Activated CD4-positive, alpha-beta memory T cell treated with anti-CD3 and anti-CD28 coated beads for 36 hours (primary cell): ENCODE measurements at regions not wholly inside any gene's neighbourhood (a gene's known extent, or its start where the extent isn't known, plus 50 kb on each side); places are given as distances from the start of the nearest gene placed in this dataset.

Source experiments
- CTCF ChIA-PET: fragments of 350-600 bp; sonication (Branson Sonifier 250); formaldehyde crosslinking; loops from one replicate; lab custom pipeline; 2021; ENCODE audit warnings: antibody characterized with exemption, inconsistent platforms; lab: Charles Lee
- POLR2A ChIA-PET: fragments of 350-600 bp; sonication (Branson Sonifier 250); formaldehyde crosslinking; loops from one replicate; lab custom pipeline; 2021; ENCODE audit warnings: antibody characterized with exemption; lab: Charles Lee
- DNase-seq: peaks from one replicate; pipeline ENCODE4 v3.0.0-alpha.2; 2020
- H3K27ac Mint-ChIP-seq: one replicate; pipeline ENCODE4 v1.8.0; 2021; ENCODE audit warnings: mixed read lengths
- H3K27me3 Mint-ChIP-seq: one replicate; pipeline ENCODE4 v1.8.0; 2021; ENCODE audit warnings: mixed read lengths
- H3K36me3 Mint-ChIP-seq: one replicate; pipeline ENCODE4 v1.8.0; 2021; ENCODE audit warnings: mixed read lengths
- H3K4me1 Mint-ChIP-seq: one replicate; pipeline ENCODE4 v1.8.0; 2021; ENCODE audit warnings: low read depth, mixed read lengths
- H3K4me3 Mint-ChIP-seq: one replicate; pipeline ENCODE4 v1.8.0; 2021; ENCODE audit warnings: mild to moderate bottlenecking, mixed read lengths
- H3K9me3 Mint-ChIP-seq: one replicate; pipeline ENCODE4 v1.8.0; 2021; ENCODE audit warnings: mixed read lengths
- intact Hi-C: fragments of 100-400 bp; cut with micrococcal nuclease; formaldehyde crosslinking; loops from one replicate; pipeline ENCODE4 v1.15.1; 2023

DNA sequence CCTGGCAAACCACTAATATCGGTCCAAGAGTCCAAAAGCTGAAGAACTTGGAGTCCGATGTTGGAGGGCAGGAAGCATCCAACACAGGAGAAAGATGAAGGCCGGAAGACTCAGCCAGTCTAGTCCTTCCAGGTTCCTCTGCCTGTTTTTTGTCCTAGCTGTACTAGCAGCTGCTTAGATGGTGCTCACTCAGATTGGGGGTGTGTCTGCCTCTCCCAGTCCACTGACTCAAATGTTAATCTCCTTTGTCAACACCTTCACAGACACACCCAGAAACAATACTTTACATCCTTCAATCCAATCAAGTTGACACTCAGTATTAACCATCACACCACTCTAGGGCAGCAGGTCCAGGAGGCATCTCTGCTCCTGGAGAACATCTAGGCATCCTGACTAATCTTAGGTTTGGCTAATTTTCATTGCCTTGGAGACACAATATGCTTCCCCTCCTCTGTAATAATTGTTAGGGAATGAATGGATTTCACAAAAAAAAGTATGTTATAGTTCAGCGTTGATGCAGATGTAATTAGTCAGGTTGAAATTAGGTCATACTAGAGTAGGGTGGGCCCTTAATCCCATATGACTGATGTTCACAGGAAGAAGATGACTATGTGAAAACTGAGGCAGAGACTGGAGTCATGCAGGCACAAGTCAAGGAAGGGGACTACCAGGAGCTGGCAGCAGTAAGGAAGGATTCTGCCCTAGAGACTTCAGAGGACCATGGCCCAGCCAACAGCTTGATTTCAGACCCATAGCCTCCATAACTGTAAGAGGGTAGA, 183.4 kb downstream of the RBM26 start:
- intact Hi-C loops: no loop called here
- Mint-ChIP-seq H3K27me3 (peaks cover 10% of the 10 kb centered on the region), H3K4me3 (no peak overlapping the region), H3K36me3 (no peaks in the 10 kb centered on the region), H3K9me3 (no peaks in the 10 kb centered on the region), H3K27ac (no peak overlapping the region), H3K4me1 (no peaks in the 10 kb centered on the region)
- POLR2A ChIA-PET: no interaction called here
- CTCF ChIA-PET: no interaction called here
- no peak for DNase-seq

- Mint-ChIP-seq H3K27ac (no peak overlapping the region), H3K4me3 (no peak overlapping the region), H3K36me3 (no peaks in the 10 kb centered on the region), H3K27me3 (peaks cover 12% of the 10 kb centered on the region), H3K4me1 (no peaks in the 10 kb centered on the region), H3K9me3 (no peaks in the 10 kb centered on the region)
- ChIA-PET CTCF (no interaction called here), POLR2A (no interaction called here)
- no peak for DNase-seq
- intact Hi-C loops: no loop called here
These were observed 193.9 kb downstream of the RBM26 start for GRCh38 chr13:79212064-79212619.

- POLR2A ChIA-PET: no interaction called here
- CTCF ChIA-PET: no interaction called here
- no peaks in the 10 kb centered on the region for H3K9me3 Mint-ChIP-seq
- no peak overlapping the region for H3K27ac Mint-ChIP-seq
- no peaks in the 10 kb centered on the region for H3K4me1 Mint-ChIP-seq
- intact Hi-C loops: no loop called here
- no peaks in the 10 kb centered on the region for H3K36me3 Mint-ChIP-seq
- peaks cover 7% of the 10 kb centered on the region for H3K27me3 Mint-ChIP-seq
- H3K4me3 Mint-ChIP-seq: no peak overlapping the region
- DNase-seq: no peak
These were observed 194.7 kb downstream of the RBM26 start for GRCh38 chr13:79211377-79211776.

GRCh38 chr13:79197933-79198332, 208.1 kb downstream of the RBM26 start:
- intact Hi-C loops: no loop called here
- Mint-ChIP-seq H3K27ac (no peak overlapping the region), H3K9me3 (peaks cover 6% of the 10 kb centered on the region), H3K4me3 (no peak overlapping the region), H3K4me1 (peaks cover 33% of the 10 kb centered on the region), H3K36me3 (no peaks in the 10 kb centered on the region), H3K27me3 (no peaks in the 10 kb centered on the region)
- CTCF ChIA-PET: no interaction called here
- no peak for DNase-seq
- POLR2A ChIA-PET: no interaction called here

DNA sequence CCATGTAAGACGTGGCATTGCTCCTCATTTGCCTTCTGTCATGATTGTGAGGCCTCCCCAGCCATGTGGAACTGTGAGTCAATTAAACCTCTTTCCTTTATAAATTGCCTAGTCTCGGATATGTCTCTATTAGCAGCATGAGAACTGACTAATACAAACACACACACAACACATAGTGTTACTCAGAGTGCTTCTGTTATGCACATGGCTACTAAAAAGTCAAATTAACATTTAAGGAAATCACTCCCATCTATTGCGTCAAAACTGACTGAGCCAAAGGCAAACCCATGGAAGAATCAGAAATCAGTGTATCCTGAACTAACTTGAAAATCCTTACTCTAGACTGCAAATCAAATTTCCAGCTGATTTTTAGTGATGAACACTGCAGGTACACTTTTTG, 209.2 kb downstream of the RBM26 start:
- Mint-ChIP-seq H3K4me3 (no peak overlapping the region), H3K4me1 (peaks cover 38% of the 10 kb centered on the region), H3K27ac (no peak overlapping the region), H3K27me3 (no peaks in the 10 kb centered on the region), H3K36me3 (no peaks in the 10 kb centered on the region), H3K9me3 (peaks cover 6% of the 10 kb centered on the region)
- intact Hi-C loops: no loop called here
- ChIA-PET CTCF (no interaction called here), POLR2A (no interaction called here)
- no peak for DNase-seq

DNA sequence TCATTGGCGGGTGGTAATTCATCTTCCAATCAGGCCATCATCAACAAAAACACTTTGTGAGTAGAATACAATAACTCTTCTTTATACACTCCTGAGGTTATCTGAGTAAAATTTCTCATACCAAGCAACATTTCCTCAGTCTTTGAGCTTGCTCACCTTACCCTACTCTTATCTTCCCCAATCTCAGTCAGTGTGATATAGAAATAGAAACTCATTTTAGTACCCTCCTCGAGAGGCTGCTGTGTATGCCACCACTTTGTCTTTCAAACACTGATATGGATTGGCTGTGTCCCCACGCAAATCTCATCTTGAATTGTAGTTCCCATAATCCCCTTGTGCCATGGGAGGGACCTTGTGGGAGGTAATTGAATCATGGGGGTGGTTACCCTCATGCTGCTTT, 209.7 kb downstream of the RBM26 start:
- peaks cover 6% of the 10 kb centered on the region for H3K9me3 Mint-ChIP-seq
- POLR2A ChIA-PET: no interaction called here
- H3K36me3 Mint-ChIP-seq: no peaks in the 10 kb centered on the region
- peaks cover 38% of the 10 kb centered on the region for H3K4me1 Mint-ChIP-seq
- no peak overlapping the region for H3K27ac Mint-ChIP-seq
- no peaks in the 10 kb centered on the region for H3K27me3 Mint-ChIP-seq
- CTCF ChIA-PET: no interaction called here
- intact Hi-C loops: no loop called here
- H3K4me3 Mint-ChIP-seq: no peak overlapping the region
- peak; percentile 17 for DNase-seq

DNA sequence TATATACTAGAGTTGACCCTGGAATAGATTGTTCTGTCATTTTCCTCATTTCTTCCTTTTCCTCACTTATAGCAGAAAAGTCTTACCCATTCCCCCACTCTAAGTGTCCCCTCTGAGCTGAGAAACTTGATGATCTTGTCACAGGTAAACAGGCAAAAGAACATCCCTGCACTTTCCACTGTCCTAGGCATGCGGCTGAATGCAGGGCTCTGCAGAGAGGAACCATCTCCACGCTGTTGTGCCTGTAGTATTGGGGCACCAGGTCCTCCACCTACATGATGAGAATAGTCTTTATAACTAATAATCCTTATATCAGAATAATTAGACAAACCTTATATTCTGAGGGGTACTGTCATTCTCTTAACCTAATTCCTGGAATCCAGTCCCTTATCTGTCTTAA, 211.3 kb downstream of the RBM26 start:
- Mint-ChIP-seq H3K9me3 (peaks cover 6% of the 10 kb centered on the region), H3K27me3 (no peaks in the 10 kb centered on the region), H3K4me1 (peaks cover 38% of the 10 kb centered on the region), H3K27ac (no peak overlapping the region), H3K36me3 (no peaks in the 10 kb centered on the region), H3K4me3 (no peak overlapping the region)
- intact Hi-C loops: loop anchor here (1.0 to 5.0 kb wide), 3 partner anchors 192 to 537 kb away; partner anchors contain the start of gene OBI1
- DNase-seq: no peak
- POLR2A ChIA-PET: no interaction called here
- CTCF ChIA-PET: interaction anchor here (1.8 kb wide), 1 partner anchor 196 kb away, joined by 5 read pairs; no protein-coding TSS in a partner anchor

DNA sequence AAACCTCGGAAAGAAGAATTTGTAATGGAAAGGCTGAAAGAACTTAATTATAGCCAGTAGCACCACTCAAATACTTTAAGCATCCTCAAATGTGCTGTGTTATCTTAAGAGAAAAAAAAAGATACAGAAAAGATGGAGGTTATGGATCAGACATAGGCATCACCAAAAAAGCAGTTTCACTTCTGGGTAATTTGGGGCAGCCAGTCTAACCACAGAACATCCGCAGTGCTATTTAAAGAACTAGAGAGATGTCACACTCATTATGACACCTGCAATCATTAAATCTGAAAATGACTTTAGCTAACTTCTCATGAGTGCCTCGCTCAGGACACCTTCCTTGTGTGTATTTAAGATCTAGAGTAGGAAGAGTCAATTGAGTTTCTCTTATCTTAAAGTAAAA, 211.8 kb downstream of the RBM26 start:
- H3K4me3 Mint-ChIP-seq: no peak overlapping the region
- peaks cover 6% of the 10 kb centered on the region for H3K9me3 Mint-ChIP-seq
- no peak overlapping the region for H3K27ac Mint-ChIP-seq
- POLR2A ChIA-PET: no interaction called here
- no peaks in the 10 kb centered on the region for H3K36me3 Mint-ChIP-seq
- peak; percentile 79 for DNase-seq
- CTCF ChIA-PET: interaction anchor here (1.8 kb wide), 1 partner anchor 197 kb away, joined by 5 read pairs; no protein-coding TSS in a partner anchor
- no peaks in the 10 kb centered on the region for H3K27me3 Mint-ChIP-seq
- H3K4me1 Mint-ChIP-seq: peaks cover 38% of the 10 kb centered on the region
- intact Hi-C loops: loop anchor here (1.0 to 5.0 kb wide), 3 partner anchors 192 to 537 kb away; partner anchors contain the start of gene OBI1

- Mint-ChIP-seq H3K4me1 (peaks cover 33% of the 10 kb centered on the region), H3K27me3 (peaks cover 1% of the 10 kb centered on the region), H3K9me3 (peaks cover under 1% of the 10 kb centered on the region), H3K27ac (no peak overlapping the region), H3K4me3 (no peak overlapping the region), H3K36me3 (no peaks in the 10 kb centered on the region)
- intact Hi-C loops: loop anchor here (5.0 kb wide), 1 partner anchor 534 kb away; the partner anchor contains the start of gene OBI1
- ChIA-PET CTCF (interaction anchor here (1.2 kb wide), 1 partner anchor 200 kb away, joined by 3 read pairs; no protein-coding TSS in a partner anchor), POLR2A (no interaction called here)
- DNase-seq: no peak
These were observed 214.6 kb downstream of the RBM26 start for GRCh38 chr13:79191501-79191900.

DNA sequence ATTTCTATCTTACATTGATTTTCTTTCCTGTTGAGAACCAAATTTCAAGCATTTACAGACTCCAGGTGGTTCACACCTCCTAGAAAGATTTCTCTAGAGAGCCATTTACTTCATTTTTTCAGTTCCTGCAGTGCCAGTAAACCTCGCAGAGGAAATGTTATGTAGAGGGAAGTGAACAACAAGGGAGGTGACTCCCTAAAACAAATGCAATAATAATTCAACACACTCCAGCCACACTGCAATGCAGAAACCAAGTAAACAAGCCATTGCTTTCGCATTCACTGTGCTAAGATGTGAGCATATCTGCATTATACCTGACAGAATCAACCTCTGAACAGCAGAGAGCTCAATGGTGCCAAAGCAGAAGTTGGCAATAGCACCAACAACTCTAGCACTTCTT, 215.1 kb downstream of the RBM26 start:
- no peak overlapping the region for H3K27ac Mint-ChIP-seq
- H3K4me1 Mint-ChIP-seq: peaks cover 28% of the 10 kb centered on the region
- H3K36me3 Mint-ChIP-seq: no peaks in the 10 kb centered on the region
- H3K4me3 Mint-ChIP-seq: no peak overlapping the region
- intact Hi-C loops: loop anchor here (5.0 kb wide), 1 partner anchor 534 kb away; the partner anchor contains the start of gene OBI1
- peaks cover 2% of the 10 kb centered on the region for H3K27me3 Mint-ChIP-seq
- ChIA-PET CTCF (no interaction called here), POLR2A (no interaction called here)
- no peaks in the 10 kb centered on the region for H3K9me3 Mint-ChIP-seq
- DNase-seq: no peak

DNA sequence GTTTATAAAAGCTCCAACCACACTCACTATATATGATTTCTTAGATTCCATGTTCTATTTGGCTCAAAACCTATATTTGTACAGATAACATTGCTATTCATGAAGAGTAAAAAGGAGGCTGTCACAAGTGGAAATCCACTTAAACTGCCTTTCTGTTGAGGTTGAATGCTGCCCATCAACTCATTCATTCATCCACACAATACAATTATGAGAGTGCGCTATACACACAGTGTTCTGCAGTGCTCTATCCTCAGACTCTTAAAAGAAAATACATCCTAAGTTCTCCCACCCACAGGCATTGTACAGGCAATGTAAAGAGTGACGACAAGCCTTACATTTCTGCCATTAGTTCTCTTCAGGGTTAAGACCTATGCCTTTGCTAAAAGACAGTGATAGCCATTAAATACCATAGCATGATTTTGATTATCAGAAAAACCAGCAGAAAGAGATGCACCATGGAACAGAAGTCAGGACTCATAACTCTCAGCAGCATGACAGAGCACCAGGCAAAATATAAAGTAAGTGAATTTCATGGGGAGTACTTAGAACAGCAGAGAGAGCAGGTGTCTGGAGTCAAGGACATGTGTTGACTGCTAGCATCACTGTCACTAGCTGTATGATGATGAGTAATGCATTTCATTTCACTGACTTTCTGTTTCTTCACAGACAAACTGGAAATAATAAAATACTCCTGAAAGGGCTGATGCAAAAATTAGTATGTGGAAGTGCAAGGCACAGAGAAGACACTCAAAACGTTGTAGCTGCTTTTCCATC, 218.0 kb downstream of the RBM26 start:
- intact Hi-C loops: no loop called here
- Mint-ChIP-seq H3K27ac (no peak overlapping the region), H3K4me1 (peaks cover 6% of the 10 kb centered on the region), H3K9me3 (no peaks in the 10 kb centered on the region), H3K4me3 (no peak overlapping the region), H3K36me3 (no peaks in the 10 kb centered on the region), H3K27me3 (peaks cover 2% of the 10 kb centered on the region)
- CTCF ChIA-PET: interaction anchor here (1.0 kb wide), 1 partner anchor 204 kb away, joined by 3 read pairs; no protein-coding TSS in a partner anchor
- no peak for DNase-seq
- POLR2A ChIA-PET: no interaction called here

DNA sequence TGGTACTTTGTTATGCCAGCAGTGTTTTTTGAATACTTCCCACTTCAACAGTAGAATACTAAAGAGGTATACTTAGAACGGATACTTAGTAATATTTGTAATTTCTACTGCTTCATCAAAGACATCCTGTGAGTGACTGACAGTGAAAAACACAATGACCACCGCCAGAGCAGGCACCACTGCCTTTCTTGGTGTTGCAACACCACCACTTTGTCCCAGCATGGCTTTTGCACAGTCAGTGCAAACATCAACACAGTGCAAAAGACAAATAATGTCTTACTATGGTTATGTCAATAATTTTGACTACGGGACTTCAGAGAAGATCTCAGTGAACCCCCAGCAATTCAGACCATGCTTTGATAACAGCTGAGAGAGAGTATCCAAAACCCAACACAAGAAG, 220.5 kb downstream of the RBM26 start:
- Mint-ChIP-seq H3K4me1 (no peaks in the 10 kb centered on the region), H3K27ac (no peak overlapping the region), H3K4me3 (no peak overlapping the region), H3K27me3 (peaks cover 2% of the 10 kb centered on the region), H3K9me3 (no peaks in the 10 kb centered on the region), H3K36me3 (no peaks in the 10 kb centered on the region)
- POLR2A ChIA-PET: no interaction called here
- CTCF ChIA-PET: interaction anchor here (0.6 kb wide), 1 partner anchor 125 kb away, joined by 3 read pairs; no protein-coding TSS in a partner anchor
- intact Hi-C loops: no loop called here
- no peak for DNase-seq
